GM18867 (cell line): ENCODE measurements at regions not wholly inside any gene's neighbourhood (a gene's known extent, or its start where the extent isn't known, plus 50 kb on each side); places are given as distances from the start of the nearest gene placed in this dataset.
"Not testable (repeated sequence)": the region's sequence is repeated elsewhere in the genome, so short reads cannot be mapped to it uniquely, and the experiment has no call there.

Experiments used
- ATAC-seq: cut with Tn5 transposase; IDR thresholded peaks from one replicate; pipeline ENCODE4 v1.9.1; 2021; ENCODE audit warnings: mild to moderate bottlenecking, moderate library complexity; ENCODE audit not compliant: unreplicated experiment

DNA sequence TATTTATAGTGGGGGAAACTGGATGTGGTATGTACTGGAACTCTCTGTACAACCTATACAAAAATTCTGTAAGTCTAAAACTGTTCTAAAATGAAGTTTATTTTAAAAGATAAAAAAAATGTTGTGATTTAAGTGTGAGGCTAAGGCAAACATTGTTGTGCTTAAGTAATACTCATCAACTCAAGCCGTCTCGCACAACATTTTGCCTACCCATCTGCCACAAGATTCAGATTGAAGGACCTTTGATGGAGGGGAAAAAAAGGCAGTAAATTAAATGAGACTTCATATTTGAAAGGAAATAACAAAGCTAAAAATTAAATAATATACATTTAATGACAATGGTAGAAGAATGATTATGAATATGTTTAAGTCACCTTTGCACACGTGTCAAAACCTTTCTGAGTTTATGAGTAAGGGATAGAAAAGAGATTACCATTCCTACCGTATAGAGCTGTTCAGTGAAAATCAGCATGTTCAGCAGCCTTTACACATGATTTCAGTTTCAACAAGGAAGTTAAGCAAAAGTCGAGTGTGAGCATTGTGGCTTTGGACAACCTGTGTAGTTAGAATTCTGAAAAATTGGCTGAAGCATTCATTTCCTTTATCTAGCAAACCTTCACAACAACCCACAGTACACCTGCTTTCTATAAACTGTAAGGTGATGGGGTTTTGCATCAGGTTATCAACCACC lies 499.3 kb downstream of the IRS1 start:
- peak; percentile 97 for ATAC-seq

DNA sequence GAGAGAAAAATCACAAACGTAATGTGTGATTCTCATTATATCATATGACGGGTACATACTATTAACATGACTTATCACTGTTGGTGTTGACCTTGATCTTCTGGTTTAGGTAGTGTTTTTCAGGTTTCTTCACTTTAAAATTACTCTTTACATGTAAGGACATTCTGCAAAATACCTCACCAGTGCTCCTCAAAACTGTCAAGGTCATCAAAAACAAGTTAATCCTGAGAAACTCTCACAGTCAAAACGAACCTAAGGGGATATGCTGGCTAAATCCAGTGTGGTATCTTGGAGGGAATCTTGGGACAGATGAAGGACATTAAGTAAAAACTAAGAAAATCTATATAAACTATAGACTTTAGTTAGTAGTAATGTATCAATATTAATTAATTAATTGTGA lies 499.8 kb downstream of the IRS1 start:
- ATAC-seq: no peak

DNA sequence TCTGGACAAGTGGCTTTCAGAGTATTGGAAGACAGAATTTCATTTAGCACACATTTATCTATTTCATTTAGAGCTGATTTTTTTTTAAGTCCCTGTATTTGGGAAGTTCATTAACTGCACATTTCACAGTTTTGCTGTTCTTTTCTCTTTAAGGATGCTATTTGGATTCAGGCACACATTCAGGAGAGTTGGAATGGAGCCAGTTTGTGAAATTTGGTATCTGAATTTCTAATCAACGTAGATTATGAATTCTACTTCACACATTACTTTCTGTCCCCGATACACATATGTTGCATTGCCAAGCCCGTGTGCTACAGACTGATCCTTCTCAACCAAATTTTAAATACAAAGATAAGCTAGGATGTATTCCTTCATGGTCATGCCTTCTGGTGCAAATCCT lies 503.9 kb downstream of the IRS1 start:
- no peak for ATAC-seq

DNA sequence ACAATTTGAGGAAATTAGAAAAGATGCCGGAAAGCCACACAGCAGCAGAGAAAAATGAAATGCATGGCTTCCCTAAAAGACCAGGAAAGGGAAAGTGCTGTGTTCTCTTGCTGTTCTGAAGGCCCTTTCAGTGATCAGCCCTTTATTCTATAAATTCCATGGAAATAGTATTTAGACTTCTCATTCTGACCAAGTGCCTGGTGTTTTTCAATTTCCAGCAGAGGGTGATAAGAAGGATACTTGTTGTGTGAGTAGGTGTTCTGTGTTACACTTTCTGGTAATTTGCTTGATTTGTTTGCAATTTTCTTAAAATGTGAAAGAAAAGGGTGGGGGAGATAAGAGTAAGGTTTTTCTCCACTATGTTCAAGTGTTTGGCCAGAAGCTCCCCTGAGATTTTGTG lies 504.5 kb downstream of the IRS1 start:
- no peak for ATAC-seq

DNA sequence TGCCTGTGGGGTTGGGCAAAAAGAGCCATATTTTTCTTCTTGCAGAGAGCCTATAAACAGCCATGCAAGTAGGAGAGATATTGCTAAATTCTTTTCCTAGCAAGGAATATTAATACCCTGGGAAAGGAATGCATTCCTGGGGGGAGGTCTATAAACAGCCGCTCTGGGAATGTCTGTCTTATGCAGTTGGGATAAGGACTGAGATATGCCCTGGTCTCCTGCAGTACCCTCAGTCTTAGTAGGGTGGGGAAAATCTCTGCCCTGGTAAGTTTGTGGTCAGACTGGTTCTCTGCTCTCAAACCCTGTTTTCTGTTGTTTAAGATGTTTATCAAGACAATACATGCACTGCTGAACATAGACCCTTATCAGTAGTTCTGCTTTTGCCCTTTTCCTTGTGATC lies 508.3 kb downstream of the IRS1 start:
- not testable (repeated sequence) for ATAC-seq

DNA sequence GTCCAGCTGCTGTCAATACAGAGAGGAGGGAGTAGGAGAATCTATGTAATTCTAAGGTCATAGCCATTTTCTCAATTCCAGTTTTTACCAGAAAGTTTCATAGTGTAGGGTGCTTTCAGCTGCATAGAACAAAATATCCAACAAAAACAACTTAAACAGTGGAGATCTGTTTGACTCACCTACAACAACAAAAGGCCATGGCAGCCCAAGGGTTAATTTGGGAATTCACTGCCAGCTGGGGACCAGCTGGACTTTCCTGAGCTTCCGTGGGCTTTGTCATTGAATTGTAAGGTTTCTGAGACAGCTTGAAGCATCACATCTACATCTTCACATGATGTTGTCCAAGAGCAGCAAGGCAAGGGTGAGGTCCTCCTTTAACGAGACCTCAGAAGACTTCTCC lies 512.7 kb downstream of the IRS1 start:
- no peak for ATAC-seq

DNA sequence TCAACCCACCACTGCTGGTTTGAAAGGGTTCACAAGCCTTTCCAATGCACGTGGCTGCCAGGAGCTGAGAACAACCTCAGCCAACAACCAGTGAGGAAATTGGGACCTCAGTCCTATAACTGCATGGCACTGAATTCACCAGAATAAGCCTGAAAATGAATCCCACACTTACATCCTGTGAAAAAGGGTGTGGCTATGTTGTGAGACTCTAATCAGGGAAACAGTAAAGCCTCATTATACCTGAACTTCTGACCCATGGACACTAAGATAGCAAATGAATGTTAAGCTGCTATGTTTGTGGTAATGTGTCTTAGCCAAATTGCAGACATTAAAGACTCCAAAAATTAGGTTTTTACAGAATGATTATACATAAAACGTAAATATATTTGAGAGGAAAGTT lies 515.8 kb downstream of the IRS1 start:
- no peak for ATAC-seq

DNA sequence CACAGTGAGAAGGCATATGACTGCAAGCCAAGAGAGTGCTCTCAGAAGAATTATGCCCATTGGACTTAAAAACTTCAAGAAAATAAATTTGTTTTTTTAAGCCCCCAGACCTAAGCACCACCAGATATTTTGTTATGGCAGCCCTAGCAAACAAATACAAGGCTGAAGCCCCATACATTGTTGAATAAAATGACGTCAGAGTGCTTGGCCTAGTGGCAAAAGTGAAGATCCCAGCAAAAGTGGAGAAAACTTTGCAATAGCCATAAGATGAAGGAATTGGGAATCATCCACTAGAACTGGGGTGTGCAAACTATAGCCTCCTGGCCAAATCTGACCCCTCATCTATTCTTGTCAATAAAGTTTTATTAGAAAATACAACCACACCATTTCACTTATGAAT lies 517.5 kb downstream of the IRS1 start:
- no peak for ATAC-seq

DNA sequence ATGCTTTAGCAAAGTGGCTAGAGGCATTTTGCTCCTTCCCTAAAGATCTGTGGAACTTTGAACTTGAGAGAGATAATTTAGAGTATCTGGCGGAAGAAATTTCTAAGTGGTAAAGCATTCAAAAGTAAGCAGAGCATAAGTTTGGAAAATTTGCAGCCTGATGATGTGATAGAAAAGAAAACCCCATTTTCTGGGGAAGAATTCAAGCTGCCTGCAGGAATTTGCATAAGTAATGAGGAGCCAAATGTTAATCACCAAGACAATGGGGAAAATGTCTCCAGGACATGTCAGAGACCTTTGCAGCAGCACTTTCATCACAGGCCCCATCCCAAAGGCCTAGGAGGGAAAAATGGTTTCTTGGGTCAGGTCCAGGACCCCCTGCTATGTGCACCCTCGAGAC lies 519.5 kb downstream of the IRS1 start:
- ATAC-seq: not testable (repeated sequence)

DNA sequence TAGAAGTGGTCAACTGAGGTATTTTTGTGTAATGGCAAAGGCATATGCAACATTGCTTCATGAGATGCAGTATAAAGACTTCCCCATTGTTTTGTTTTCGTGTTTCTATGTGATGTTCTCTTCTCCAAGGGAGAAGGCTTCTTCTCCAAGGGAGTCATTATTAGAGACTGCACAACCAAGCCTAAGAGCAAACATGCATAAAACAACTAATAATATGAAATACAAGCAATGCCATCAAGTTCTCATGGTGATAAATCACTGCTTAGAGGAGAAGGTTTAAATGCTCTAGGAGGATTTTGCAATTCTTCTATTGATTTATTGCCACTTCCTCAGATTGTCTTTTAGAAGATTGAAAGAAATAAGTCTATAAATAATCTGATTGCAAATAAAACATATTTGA lies 524.4 kb downstream of the IRS1 start:
- no peak for ATAC-seq

DNA sequence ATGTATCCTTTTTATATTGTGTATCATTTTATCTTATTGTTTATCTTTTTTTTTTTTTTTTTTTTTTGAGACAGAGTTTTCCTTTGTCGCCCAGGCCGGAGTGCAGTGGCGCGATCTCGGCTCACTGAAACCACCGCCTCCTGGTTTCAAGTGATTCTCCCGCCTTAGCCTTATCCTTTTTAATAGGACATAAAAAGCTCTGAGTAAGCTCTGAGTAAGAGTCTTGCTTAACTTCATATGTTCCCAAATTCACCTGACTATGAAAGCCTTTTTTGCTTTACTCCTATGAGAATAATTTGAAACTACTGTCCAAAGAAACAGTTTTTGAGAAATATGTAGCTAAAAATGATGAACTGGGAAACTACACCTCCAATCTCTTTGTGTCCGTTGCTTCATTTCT lies 525.5 kb downstream of the IRS1 start:
- ATAC-seq: no peak

DNA sequence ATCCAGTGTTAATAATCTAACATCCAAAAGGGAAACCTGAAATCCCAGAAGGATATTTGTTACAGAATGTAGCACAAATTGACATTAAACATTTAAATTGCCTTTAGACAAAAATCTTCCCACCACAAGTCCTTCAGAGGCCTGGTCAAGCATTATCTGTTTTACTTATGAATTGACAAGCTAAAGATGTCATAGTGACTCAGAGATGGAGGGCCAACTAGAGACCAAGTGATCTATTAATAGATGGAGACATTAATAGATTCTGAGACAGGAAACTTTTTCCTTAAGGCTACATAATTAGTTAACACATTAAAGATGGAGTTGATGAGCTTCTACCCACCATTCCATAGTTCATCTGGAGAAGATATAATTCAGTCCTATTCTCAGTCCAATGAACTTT lies 526.2 kb downstream of the IRS1 start:
- no peak for ATAC-seq

DNA sequence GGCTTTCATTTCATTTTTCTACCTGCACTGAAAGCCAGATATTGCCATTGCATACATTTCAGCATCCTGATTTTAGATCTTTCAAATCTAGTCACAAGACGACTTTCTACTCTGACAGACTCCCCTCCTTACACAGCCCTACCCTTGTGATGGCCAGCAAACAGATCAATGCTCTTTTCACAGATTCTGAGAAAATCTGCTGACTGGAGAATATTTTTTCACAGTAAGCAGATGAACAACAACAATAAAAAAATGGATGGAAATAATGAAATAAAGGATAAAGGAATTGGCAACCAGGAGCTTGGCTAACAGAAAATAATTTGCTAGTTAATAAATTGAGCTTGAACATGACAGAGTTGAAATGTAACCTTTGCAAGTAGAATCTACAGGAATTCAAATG lies 527.2 kb downstream of the IRS1 start:
- ATAC-seq: no peak

DNA sequence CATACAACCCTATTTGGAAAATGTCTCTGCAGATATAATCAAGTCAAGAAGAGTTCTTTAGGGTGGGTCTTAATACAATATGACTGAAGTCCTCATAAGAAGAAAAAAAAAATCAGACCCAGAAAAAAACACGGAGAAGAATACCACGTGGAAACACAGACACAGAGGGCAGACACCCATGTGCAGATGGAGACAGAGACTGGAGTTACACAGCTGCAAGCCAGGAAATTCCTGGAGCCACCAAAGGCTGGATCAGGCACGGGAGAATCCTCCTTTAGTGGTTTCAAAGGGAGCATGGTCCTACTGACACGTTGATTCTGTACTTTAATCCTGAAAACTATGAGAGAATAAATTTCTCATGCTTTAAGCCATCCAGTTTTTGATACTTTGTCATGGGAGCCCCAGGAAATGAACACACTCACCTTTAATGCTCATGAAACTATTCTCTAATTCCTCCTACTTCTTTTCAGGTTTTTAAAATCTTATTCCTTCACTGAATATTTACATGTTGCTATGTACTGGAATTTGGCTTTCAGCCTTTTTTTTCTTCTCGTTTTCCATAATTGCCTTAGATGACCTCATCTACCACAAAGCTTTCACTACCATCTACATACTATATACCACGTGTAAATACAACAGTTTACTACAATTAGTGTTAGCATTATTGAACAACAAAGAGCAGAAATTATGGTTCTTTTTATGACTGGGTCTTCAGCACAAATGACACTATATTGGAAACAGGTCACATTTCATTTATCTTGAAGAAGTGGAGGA lies 529.1 kb downstream of the IRS1 start:
- no peak for ATAC-seq

DNA sequence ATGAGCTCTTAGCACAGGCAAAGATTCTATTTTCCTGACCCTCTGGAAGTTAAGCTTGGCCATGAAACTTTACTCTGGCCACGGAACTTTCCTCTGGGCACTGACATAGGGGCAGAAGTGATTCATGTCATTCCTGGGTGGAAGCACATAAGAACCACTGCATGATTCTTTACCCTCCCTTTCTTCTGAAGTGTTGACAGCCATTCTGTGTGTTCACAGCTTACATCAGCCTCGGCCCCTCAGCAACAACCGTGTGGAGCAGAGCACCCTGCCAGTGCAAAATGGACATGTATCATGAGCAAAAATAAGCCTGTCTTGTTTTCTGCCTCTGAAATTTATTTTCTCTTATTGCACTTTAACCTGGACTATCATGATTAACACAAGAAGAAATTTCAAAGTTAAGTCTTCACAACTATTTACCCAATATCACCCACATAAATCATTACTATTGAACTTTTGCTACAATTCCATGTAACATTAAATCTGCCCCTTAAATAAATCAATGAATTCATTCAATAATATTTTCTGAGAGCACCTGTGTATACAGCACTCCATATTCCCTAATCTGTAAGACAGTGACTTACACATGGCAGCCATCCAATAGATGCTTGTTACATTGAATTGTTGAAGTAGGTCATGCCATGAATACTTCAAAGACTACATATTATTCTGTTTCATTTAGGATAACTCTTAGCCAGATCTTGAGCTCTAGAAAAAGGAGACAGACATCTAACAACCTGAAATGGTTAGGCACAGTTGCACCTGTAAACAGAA lies 531.9 kb downstream of the IRS1 start:
- no peak for ATAC-seq

DNA sequence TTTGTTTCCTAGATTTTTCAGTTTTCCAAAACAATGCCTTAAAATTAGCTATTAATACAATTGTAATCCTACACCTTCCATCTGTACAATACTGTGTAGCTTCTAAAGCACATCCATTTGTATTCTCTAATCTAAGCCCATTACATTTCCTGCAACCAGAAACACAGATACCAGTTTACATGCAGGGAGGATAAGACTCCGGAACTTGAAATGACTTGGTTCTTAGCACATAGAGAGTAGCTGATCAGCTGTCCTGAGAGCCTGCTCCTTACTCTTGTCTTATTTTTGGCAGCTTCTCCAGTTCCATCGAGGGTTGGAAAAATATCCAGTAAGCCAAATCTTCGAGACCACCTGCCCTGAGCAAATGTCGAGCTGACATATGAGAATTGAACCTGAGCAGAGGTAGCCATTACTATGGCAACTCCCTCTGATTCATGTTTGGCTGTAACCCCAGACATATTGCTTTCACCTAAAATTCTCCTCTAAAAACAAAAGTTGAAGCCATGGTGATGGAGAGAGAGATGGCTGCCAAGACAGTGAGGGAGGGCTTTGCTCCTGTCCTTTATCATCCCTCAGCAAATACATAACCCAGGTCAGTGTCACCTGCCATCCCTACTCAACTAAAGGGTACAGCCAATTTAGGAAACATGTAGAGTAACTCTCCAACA lies 542.8 kb downstream of the IRS1 start:
- ATAC-seq: no peak

DNA sequence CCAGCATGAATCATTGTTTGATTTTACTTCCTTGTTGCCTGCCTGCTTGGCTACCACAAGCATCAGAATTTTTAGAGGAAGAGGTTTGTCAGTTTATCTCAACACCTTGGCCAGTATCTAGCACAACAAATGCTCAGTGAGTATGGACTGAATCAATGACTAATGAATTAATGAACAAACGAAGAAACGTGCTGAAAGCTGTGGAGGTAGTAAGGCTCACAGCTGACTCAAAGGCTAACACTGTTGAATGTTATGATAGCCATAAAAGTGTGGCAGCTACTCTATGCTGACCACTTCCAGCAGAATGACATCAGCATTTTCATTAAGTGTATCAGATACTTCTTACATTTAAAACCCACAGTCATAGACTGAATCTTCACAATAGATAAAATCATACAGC lies 543.4 kb downstream of the IRS1 start:
- no peak for ATAC-seq

DNA sequence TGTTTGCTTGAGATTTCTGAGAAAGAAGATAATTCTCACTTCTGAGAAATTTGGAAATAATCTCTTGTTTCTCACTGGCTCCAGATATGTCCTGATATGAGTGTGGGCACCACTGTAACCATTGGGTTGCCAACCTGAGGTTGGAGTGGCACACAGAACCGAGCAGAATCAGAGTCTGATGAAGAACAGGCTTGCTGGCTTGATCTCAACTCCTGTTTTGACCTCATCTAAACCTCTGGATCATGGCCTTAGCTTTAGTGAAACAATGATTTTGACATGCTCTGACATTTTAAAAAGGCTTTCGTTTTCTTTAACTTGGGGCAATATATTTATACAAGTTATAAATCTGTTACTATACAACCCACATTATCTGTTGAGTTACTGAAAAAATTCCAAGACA lies 548.0 kb downstream of the IRS1 start:
- ATAC-seq: no peak

DNA sequence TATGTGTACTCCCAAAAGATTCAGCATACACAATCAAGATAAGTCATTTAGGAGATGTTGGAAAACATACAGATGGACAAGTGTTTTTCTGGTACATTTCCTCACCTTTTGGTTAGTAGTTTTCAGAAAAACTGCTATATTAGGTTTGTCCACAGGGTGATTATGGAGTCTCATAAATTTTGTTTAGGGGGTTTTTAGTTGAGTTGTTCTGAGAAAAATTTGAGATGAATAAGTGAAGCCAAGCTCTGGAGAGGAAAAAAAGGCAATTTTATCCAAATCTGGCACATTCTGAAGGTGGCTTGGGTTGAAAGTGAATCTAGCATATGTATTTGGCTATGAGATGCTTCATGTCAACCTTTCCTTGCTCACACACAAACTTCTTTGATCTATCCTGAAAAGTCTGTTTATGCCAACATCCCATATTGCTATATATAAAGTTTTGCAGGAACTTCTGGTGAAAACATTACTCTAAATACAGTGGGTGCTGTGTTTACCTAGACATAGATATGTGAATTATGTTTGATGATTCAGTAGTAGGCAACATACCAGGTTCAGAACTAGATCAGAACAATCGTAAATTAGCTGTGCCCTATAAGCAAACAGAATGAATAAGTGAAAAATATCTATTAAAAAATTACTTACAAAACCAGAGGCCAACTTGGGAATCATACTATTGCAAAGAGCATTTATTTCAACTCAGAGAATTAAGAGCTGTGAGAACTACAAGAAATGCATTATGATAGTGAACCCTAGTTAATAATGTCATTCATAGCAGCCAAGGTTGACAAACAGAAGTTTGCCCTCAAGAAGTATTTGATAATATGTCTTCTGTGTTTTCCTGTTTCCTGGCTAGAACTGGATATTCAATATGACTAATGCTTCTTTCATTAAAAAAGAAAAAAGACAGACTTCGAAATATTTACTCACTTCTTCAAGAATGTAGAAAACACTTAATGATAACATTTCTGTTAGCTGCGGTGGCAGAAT lies 552.0 kb downstream of the IRS1 start:
- ATAC-seq: no peak

DNA sequence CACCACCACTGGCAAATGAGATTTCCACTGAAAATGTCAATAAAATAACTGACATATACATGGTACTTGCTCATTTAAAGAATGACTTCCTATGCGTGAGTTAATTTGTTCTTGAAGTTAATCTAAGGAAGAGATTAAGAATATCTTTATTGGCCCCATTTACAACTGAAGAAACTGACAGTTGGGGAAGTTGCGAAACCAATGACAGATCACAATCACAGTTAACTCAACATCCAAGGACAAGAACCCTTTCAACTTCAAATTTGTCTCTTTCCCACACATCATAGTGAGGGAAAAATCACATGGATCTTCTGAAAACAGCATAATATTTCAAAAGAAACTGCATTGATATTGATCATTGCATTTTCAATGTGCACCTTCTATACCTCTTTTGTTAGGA lies 565.4 kb downstream of the IRS1 start:
- ATAC-seq: no peak
